ENCODE measurements at regions not wholly inside any gene's neighbourhood (a gene's known extent, or its start where the extent isn't known, plus 50 kb on each side); places are given as distances from the start of the nearest gene placed in this dataset.
"Not testable (repeated sequence)": the region's sequence is repeated elsewhere in the genome, so short reads cannot be mapped to it uniquely, and the experiment has no call there.

GRCh38 chr3:22414239-22414638 lies 663.2 kb upstream of the ZNF385D start:
- DNase-seq: no peak

GRCh38 chr3:22416838-22417446 lies 665.9 kb upstream of the ZNF385D start:
- DNase-seq: not testable (repeated sequence)

GRCh38 chr3:22419261-22419660 lies 668.3 kb upstream of the ZNF385D start:
- no peak for DNase-seq

GRCh38 chr3:22421589-22421988 lies 670.6 kb upstream of the ZNF385D start:
- DNase-seq: no peak

- no peak for DNase-seq
Measured at GRCh38 chr3:22431334-22431733, 680.3 kb upstream of the ZNF385D start.

GRCh38 chr3:22439626-22440025 lies 688.6 kb upstream of the ZNF385D start:
- no peak for DNase-seq

GRCh38 chr3:22441711-22442110 lies 690.7 kb upstream of the ZNF385D start:
- no peak for DNase-seq

- no peak for DNase-seq
Measured at GRCh38 chr3:22443571-22444233, 692.7 kb upstream of the ZNF385D start.

GRCh38 chr3:22445336-22445735 lies 694.3 kb upstream of the ZNF385D start:
- DNase-seq: not testable (repeated sequence)

GRCh38 chr3:22450786-22451400 lies 699.9 kb upstream of the ZNF385D start:
- DNase-seq: no peak

GRCh38 chr3:22451501-22451900 lies 700.5 kb upstream of the ZNF385D start:
- DNase-seq: no peak

- no peak for DNase-seq
Measured at GRCh38 chr3:22453906-22454535, 703.0 kb upstream of the ZNF385D start.

GRCh38 chr3:22469995-22470394 lies 719.0 kb upstream of the ZNF385D start:
- no peak for DNase-seq

GRCh38 chr3:22471557-22471956 lies 720.5 kb upstream of the ZNF385D start:
- DNase-seq: no peak

- DNase-seq: no peak
Measured at GRCh38 chr3:22474706-22475445, 723.9 kb upstream of the ZNF385D start.

- no peak for DNase-seq
Measured at GRCh38 chr3:22475665-22476240, 724.7 kb upstream of the ZNF385D start.

- no peak for DNase-seq
Measured at GRCh38 chr3:22476976-22477375, 726.0 kb upstream of the ZNF385D start.

- no peak for DNase-seq
Measured at GRCh38 chr3:22485954-22486353, 717.2 kb upstream of the UBE2E2 start.

GRCh38 chr3:22490747-22491146 lies 712.4 kb upstream of the UBE2E2 start:
- DNase-seq: no peak

GRCh38 chr3:22491344-22491743 lies 711.8 kb upstream of the UBE2E2 start:
- DNase-seq: no peak

- no peak for DNase-seq
Measured at GRCh38 chr3:22492342-22492741, 710.8 kb upstream of the UBE2E2 start.

GRCh38 chr3:22495241-22495640 lies 707.9 kb upstream of the UBE2E2 start:
- no peak for DNase-seq

GRCh38 chr3:22495791-22496190 lies 707.3 kb upstream of the UBE2E2 start:
- no peak for DNase-seq
